SK-N-SH treated with all-trans-retinoic acid at 6 μM for 48 hours (cell line): ENCODE measurements at regions not wholly inside any gene's neighbourhood (a gene's known extent, or its start where the extent isn't known, plus 50 kb on each side); places are given as distances from the start of the nearest gene placed in this dataset.

Experiments used
- ATAC-seq: fragments of 200-7000 bp; cut with Tn5 transposase; 3 replicates; pipeline ENCODE4 v1.9.1; 2020; ENCODE audit warnings: mild to moderate bottlenecking, moderate library complexity
- BACH2 ChIP-seq: fragments of 250-450 bp; sonication (Bioruptor Pico); IDR thresholded peaks from 2 replicates; pipeline ENCODE4 v1.9.0; 2021; ENCODE audit warnings: mild to moderate bottlenecking, borderline replicate concordance
- CSDC2 ChIP-seq: fragments of 250-450 bp; sonication (Bioruptor Pico); IDR thresholded peaks from 2 replicates; pipeline ENCODE4 v1.5.0; 2020; ENCODE audit warnings: mild to moderate bottlenecking, moderate library complexity
- ESRRG ChIP-seq: fragments of 250-450 bp; sonication (Bioruptor Pico); IDR thresholded peaks from 2 replicates; pipeline ENCODE4 v1.6.1; 2021; ENCODE audit warnings: mild to moderate bottlenecking
- GLIS3 ChIP-seq: fragments of 250-450 bp; sonication (Bioruptor Pico); IDR thresholded peaks from 2 replicates; pipeline ENCODE4 v1.5.0; 2020; ENCODE audit warnings: mild to moderate bottlenecking, moderate library complexity
- ISL1 ChIP-seq: fragments of 250-450 bp; sonication (Bioruptor Pico); IDR thresholded peaks from 2 replicates; pipeline ENCODE4 v2.1.2; 2022; ENCODE audit warnings: mild to moderate bottlenecking, moderate library complexity
- OSR1 ChIP-seq: fragments of 250-450 bp; sonication (Bioruptor Pico); IDR thresholded peaks from 2 replicates; pipeline ENCODE4 v1.8.0; 2022; ENCODE audit warnings: moderate library complexity, mild to moderate bottlenecking, inconsistent platforms
- PPARA ChIP-seq: fragments of 250-450 bp; sonication (Bioruptor Pico); IDR thresholded peaks from 2 replicates; pipeline ENCODE4 v1.5.0; 2020; ENCODE audit warnings: mild to moderate bottlenecking, borderline replicate concordance
- RARB ChIP-seq: fragments of 250-450 bp; sonication (Bioruptor Pico); IDR thresholded peaks from 2 replicates; pipeline ENCODE4 v1.8.0; 2021; ENCODE audit warnings: mild to moderate bottlenecking, moderate library complexity
- SNAI2 ChIP-seq: fragments of 250-450 bp; sonication (Bioruptor Pico); IDR thresholded peaks from 2 replicates; pipeline ENCODE4 v1.5.0; 2020; ENCODE audit warnings: mild to moderate bottlenecking, moderate library complexity
- TCF4 ChIP-seq: fragments of 250-450 bp; sonication (Bioruptor Pico); IDR thresholded peaks from 2 replicates; pipeline ENCODE4 v1.8.0; 2021; ENCODE audit warnings: mild to moderate bottlenecking, moderate library complexity, borderline replicate concordance
- TOX ChIP-seq: fragments of 250-450 bp; sonication (Bioruptor Pico); IDR thresholded peaks from 2 replicates; pipeline ENCODE4 v1.8.0; 2021; ENCODE audit warnings: mild to moderate bottlenecking, moderate library complexity, borderline replicate concordance
- ZC3H10 ChIP-seq: fragments of 250-450 bp; sonication (Bioruptor Pico); IDR thresholded peaks from 2 replicates; pipeline ENCODE4 v1.5.1; 2021; ENCODE audit warnings: mild to moderate bottlenecking, moderate library complexity
- ZFP3 ChIP-seq: fragments of 250-450 bp; sonication (Bioruptor Pico); IDR thresholded peaks from 2 replicates; pipeline ENCODE4 v1.5.0; 2020; ENCODE audit warnings: mild to moderate bottlenecking, moderate library complexity
- ZFP30 ChIP-seq: fragments of 450-650 bp; formaldehyde crosslinking; IDR thresholded peaks from 2 replicates; pipeline ENCODE4 v1.5.0; 2022; ENCODE audit warnings: mild to moderate bottlenecking, moderate library complexity
- ZNF70 ChIP-seq: fragments of 450-650 bp; formaldehyde crosslinking; IDR thresholded peaks from 2 replicates; pipeline ENCODE4 v1.5.0; 2020; ENCODE audit warnings: mild to moderate bottlenecking, moderate library complexity
- ZNF8 ChIP-seq: fragments of 450-650 bp; formaldehyde crosslinking; IDR thresholded peaks from 2 replicates; pipeline ENCODE4 v1.5.0; 2020; ENCODE audit warnings: mild to moderate bottlenecking, moderate library complexity
- TF ChIP-seq, protein P1 (sequence below): fragments of 250-450 bp; sonication (Bioruptor Pico); IDR thresholded peaks from 2 replicates; pipeline ENCODE4 v1.8.0; 2020; ENCODE audit warnings: mild to moderate bottlenecking, moderate library complexity, borderline replicate concordance
- TF ChIP-seq, protein P2 (sequence below): fragments of 250-450 bp; sonication (Bioruptor Pico); IDR thresholded peaks from 2 replicates; pipeline ENCODE4 v1.8.0; 2021; ENCODE audit warnings: low read depth, mild to moderate bottlenecking, moderate library complexity, borderline replicate concordance
- TF ChIP-seq, protein P3 (sequence below): fragments of 250-450 bp; sonication (Bioruptor Pico); IDR thresholded peaks from 2 replicates; pipeline ENCODE4 v1.5.0; 2020; ENCODE audit warnings: mild to moderate bottlenecking, moderate library complexity
- TF ChIP-seq, protein P4 (sequence below): fragments of 250-450 bp; sonication (Bioruptor Pico); IDR thresholded peaks from 2 replicates; pipeline ENCODE4 v1.5.1; 2020; ENCODE audit warnings: low read depth, mild to moderate bottlenecking, moderate library complexity
- TF ChIP-seq, protein P5 (sequence below): fragments of 250-450 bp; sonication (Bioruptor Pico); IDR thresholded peaks from 2 replicates; pipeline ENCODE4 v1.5.1; 2021; ENCODE audit warnings: mild to moderate bottlenecking, moderate library complexity

DNA sequence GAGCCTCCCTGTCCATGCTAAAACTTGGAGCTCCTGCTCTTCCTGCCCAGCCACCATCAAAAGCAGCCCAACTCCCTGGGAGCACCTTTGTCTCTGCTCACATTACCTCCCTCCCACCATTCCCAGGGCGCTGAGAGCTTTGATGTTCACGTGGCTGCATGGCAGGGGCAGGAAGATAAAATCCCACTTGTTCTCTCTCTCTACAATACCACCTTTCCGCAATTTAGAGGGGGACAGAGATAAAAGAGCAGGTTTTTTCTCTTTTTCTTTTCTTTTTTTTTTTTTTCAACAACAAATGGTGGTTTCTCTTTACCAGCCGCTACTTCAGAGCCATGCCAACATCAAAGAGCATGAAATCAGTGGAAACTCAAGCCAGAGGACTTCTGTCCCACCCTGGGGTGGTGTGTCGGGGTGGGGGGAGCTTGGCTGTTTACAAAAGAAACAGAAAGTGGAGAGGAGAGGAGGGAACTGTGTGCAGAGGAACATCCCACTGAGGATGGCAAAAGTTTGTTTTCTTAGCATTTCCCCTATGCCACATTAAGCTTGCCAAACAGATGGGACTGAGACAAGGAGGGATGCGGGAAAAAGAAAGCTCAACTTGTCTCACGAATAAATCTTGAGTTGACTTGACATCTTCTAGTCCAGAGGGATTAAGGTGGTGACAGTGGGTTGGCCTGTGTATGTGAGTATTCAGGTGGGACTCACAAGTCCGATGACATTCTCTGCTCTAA, 103.7 kb upstream of the NUDT4 start:
- no peak for ATAC-seq
- TF ChIP-seq, protein P1, sequence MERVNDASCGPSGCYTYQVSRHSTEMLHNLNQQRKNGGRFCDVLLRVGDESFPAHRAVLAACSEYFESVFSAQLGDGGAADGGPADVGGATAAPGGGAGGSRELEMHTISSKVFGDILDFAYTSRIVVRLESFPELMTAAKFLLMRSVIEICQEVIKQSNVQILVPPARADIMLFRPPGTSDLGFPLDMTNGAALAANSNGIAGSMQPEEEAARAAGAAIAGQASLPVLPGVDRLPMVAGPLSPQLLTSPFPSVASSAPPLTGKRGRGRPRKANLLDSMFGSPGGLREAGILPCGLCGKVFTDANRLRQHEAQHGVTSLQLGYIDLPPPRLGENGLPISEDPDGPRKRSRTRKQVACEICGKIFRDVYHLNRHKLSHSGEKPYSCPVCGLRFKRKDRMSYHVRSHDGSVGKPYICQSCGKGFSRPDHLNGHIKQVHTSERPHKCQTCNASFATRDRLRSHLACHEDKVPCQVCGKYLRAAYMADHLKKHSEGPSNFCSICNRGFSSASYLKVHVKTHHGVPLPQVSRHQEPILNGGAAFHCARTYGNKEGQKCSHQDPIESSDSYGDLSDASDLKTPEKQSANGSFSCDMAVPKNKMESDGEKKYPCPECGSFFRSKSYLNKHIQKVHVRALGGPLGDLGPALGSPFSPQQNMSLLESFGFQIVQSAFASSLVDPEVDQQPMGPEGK = no peak
- TF ChIP-seq BACH2 (CRISPR knock-in tag) (no peak), ZNF8 (no peak), TCF4 (CRISPR knock-in tag) (no peak), ZFP30 (no peak), PPARA (CRISPR knock-in tag) (no peak), ZNF70 (CRISPR knock-in tag) (no peak), ISL1 (CRISPR knock-in tag) (no peak), RARB (CRISPR knock-in tag) (no peak), GLIS3 (CRISPR knock-in tag) (no peak), ZC3H10 (CRISPR knock-in tag) (no peak), ZFP3 (CRISPR knock-in tag) (no peak), ESRRG (CRISPR knock-in tag) (no peak)
- TF ChIP-seq, protein P2, sequence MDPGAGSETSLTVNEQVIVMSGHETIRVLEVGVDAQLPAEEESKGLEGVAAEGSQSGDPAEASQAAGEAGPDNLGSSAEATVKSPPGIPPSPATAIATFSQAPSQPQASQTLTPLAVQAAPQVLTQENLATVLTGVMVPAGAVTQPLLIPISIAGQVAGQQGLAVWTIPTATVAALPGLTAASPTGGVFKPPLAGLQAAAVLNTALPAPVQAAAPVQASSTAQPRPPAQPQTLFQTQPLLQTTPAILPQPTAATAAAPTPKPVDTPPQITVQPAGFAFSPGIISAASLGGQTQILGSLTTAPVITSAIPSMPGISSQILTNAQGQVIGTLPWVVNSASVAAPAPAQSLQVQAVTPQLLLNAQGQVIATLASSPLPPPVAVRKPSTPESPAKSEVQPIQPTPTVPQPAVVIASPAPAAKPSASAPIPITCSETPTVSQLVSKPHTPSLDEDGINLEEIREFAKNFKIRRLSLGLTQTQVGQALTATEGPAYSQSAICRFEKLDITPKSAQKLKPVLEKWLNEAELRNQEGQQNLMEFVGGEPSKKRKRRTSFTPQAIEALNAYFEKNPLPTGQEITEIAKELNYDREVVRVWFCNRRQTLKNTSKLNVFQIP (CRISPR knock-in tag) = no peak
- TF ChIP-seq, protein P3, sequence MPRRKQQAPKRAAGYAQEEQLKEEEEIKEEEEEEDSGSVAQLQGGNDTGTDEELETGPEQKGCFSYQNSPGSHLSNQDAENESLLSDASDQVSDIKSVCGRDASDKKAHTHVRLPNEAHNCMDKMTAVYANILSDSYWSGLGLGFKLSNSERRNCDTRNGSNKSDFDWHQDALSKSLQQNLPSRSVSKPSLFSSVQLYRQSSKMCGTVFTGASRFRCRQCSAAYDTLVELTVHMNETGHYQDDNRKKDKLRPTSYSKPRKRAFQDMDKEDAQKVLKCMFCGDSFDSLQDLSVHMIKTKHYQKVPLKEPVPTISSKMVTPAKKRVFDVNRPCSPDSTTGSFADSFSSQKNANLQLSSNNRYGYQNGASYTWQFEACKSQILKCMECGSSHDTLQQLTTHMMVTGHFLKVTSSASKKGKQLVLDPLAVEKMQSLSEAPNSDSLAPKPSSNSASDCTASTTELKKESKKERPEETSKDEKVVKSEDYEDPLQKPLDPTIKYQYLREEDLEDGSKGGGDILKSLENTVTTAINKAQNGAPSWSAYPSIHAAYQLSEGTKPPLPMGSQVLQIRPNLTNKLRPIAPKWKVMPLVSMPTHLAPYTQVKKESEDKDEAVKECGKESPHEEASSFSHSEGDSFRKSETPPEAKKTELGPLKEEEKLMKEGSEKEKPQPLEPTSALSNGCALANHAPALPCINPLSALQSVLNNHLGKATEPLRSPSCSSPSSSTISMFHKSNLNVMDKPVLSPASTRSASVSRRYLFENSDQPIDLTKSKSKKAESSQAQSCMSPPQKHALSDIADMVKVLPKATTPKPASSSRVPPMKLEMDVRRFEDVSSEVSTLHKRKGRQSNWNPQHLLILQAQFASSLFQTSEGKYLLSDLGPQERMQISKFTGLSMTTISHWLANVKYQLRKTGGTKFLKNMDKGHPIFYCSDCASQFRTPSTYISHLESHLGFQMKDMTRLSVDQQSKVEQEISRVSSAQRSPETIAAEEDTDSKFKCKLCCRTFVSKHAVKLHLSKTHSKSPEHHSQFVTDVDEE (CRISPR knock-in tag) = no peak

DNA sequence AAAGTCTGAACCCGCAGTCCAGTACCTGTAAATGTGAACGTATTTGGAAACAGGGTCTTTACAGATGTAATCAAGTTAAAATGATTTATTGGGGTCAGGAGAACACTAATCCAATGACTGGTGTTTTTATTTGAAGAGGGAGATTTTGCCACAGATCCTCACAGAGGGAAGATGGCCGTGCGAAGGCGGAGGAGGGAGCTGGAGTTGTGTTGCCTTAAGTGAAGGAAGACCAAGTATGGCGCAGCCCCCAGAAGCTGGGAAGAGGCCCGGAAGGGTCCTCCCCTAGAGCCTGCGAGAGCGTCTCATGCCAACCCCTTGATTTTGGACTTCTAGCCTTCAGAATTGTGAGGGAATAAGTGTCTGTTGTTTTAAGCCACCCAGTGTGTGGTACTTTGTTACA, 102.8 kb upstream of the NUDT4 start:
- TF ChIP-seq CSDC2 (no peak), RARB (CRISPR knock-in tag) (no peak), SNAI2 (CRISPR knock-in tag) (no peak), ZFP3 (CRISPR knock-in tag) (no peak), PPARA (CRISPR knock-in tag) (no peak), TOX (CRISPR knock-in tag) (no peak), TCF4 (CRISPR knock-in tag) (no peak), OSR1 (CRISPR knock-in tag) (no peak), BACH2 (CRISPR knock-in tag) (no peak), ZC3H10 (CRISPR knock-in tag) (no peak), ZNF70 (CRISPR knock-in tag) (no peak), ZFP30 (no peak), ESRRG (CRISPR knock-in tag) (no peak), ZNF8 (no peak)
- TF ChIP-seq, protein P3 (CRISPR knock-in tag) = no peak
- TF ChIP-seq, protein P4, sequence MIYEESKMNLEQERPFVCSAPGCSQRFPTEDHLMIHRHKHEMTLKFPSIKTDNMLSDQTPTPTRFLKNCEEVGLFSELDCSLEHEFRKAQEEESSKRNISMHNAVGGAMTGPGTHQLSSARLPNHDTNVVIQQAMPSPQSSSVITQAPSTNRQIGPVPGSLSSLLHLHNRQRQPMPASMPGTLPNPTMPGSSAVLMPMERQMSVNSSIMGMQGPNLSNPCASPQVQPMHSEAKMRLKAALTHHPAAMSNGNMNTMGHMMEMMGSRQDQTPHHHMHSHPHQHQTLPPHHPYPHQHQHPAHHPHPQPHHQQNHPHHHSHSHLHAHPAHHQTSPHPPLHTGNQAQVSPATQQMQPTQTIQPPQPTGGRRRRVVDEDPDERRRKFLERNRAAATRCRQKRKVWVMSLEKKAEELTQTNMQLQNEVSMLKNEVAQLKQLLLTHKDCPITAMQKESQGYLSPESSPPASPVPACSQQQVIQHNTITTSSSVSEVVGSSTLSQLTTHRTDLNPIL (CRISPR knock-in tag) = no peak
- TF ChIP-seq, protein P2 (CRISPR knock-in tag) = no peak
- TF ChIP-seq, protein P5, sequence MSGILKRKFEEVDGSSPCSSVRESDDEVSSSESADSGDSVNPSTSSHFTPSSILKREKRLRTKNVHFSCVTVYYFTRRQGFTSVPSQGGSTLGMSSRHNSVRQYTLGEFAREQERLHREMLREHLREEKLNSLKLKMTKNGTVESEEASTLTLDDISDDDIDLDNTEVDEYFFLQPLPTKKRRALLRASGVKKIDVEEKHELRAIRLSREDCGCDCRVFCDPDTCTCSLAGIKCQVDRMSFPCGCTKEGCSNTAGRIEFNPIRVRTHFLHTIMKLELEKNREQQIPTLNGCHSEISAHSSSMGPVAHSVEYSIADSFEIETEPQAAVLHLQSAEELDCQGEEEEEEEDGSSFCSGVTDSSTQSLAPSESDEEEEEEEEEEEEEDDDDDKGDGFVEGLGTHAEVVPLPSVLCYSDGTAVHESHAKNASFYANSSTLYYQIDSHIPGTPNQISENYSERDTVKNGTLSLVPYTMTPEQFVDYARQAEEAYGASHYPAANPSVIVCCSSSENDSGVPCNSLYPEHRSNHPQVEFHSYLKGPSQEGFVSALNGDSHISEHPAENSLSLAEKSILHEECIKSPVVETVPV (CRISPR knock-in tag) = no peak
- TF ChIP-seq, protein P1 = no peak
- no peak for ATAC-seq
